ENCODE measurements at regions not wholly inside any gene's neighbourhood (a gene's known extent, or its start where the extent isn't known, plus 50 kb on each side); places are given as distances from the start of the nearest gene placed in this dataset.

GRCh38 chr14:27063959-27064358, 466.1 kb upstream of the NOVA1 start:
- TF ChIP-seq ZNF274 (IDR thresholded peaks at IDR 0.05; ENCODE audit: low read depth, low read length) (no peak), SUZ12 (IDR thresholded peaks at IDR 0.05; ENCODE audit: extremely low read depth, insufficient read depth, insufficient read length) (no peak), YY1 (IDR thresholded peaks at IDR 0.05; ENCODE audit: insufficient read depth, insufficient read length) (no peak)
